Gastrocnemius medialis (tissue), 4 donors: ENCODE measurements at regions not wholly inside any gene's neighbourhood (a gene's known extent, or its start where the extent isn't known, plus 50 kb on each side); places are given as distances from the start of the nearest gene placed in this dataset.
"Not testable (repeated sequence)": the region's sequence is repeated elsewhere in the genome, so short reads cannot be mapped to it uniquely, and the experiment has no call there.

Experiments used
- ATAC-seq, 2 donors: fragments of 150-250 bp; one replicate each; pipeline ENCODE4 v1.9.1; 2016
- DNase-seq, 2 donors: peaks; one replicate each; pipeline ENCODE4 v3.0.0-alpha.2; 2019
- H3K27ac ChIP-seq, 4 donors: fragments of 200-600 bp; sonication (generic); 1 replicate in 1 of 4; 2 replicates in 3 of 4; pipeline ENCODE4 v1.5.1; 2016 to 2018; ENCODE audit warnings: mild to moderate bottlenecking in 2 of 4, moderate library complexity in 1 of 4
- H3K27me3 ChIP-seq, 3 donors: fragments of 200-600 bp; sonication (generic) in 2 of 3; 1 replicate in 1 of 3; 2 replicates in 2 of 3; pipeline versions ENCODE4 v1.5.1 to v1.6.0; 2016 to 2019; ENCODE audit warnings: mild to moderate bottlenecking in 1 of 3, moderate library complexity in 1 of 3
- H3K36me3 ChIP-seq, 2 donors: fragments of 200-600 bp; sonication (generic) in 1 of 2; one replicate each; pipeline ENCODE4 v1.5.1; 2017 to 2018
- H3K4me1 ChIP-seq, 2 donors: fragments of 200-600 bp; sonication (generic) in 1 of 2; one replicate each; pipeline ENCODE4 v1.5.1; 2016 to 2017; ENCODE audit warnings: mild to moderate bottlenecking in 2 of 2
- H3K4me3 ChIP-seq, 4 donors: fragments of 200-600 bp; sonication (generic) in 3 of 4; 1 replicate in 1 of 4; 2 replicates in 3 of 4; pipeline ENCODE4 v1.5.1; 2016 to 2019; ENCODE audit warnings: mild to moderate bottlenecking in 2 of 4
- H3K9me3 ChIP-seq, 3 donors: fragments of 200-600 bp; sonication (generic) in 2 of 3; 1 replicate in 1 of 3; 2 replicates in 2 of 3; pipeline ENCODE4 v1.5.1; 2016 to 2019
- POLR2A ChIP-seq, 2 donors: fragments of 450-650 bp; IDR thresholded peaks; one replicate each; pipeline ENCODE4 v1.6.1; 2017; ENCODE audit warnings: antibody characterized with exemption in 2 of 2, mild to moderate bottlenecking in 2 of 2, moderate library complexity in 2 of 2
- in situ Hi-C, 4 donors: fragments of 200-750 bp; cut with MboI; loops; one replicate each; pipeline versions ENCODE4 v1.15.0 to v1.8.0; 2017; ENCODE audit warnings: low sequenced_read_pairs in 4 of 4
- intact Hi-C: fragments of 100-400 bp; cut with DNase I; formaldehyde crosslinking; loops from one replicate; pipeline ENCODE4 v1.15.1; 2023; ENCODE audit warnings: low total_unique reads
- TF ChIP-seq, protein P1 (sequence below), 5 experiments: fragments of 450-650 bp in 3 of 5; fragments of 200-600 bp in 2 of 5; sonication (generic) in 2 of 5; IDR thresholded peaks in 4 of 5; conservative IDR thresholded peaks in 1 of 5; 1 replicate in 4 of 5; 2 replicates in 1 of 5; pipeline ENCODE4 v1.5.1; 2016 to 2019; ENCODE audit warnings: antibody characterized with exemption in 5 of 5, mild to moderate bottlenecking in 3 of 5, moderate library complexity in 3 of 5

DNA sequence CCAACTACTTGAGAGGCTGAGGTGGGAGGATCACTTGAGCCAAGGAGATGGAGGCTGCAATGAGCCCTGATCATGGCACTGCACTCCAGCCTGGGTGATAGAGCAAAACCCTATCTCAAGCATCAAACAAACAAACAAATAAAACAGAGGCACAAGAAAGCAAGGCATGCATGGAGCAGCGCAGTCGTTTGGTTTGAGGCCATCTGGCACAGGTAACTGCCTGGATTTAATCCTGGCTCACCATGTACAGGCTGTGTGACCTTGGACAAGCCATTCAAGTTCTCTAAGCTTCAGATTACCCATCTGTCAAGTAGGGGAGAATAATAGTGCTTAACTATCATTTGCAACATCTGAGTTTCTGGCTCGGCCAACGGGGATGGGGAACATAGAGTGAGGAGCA, 270.3 kb upstream of the TEKT4 start:
- H3K9me3 ChIP-seq, ATAC-seq, H3K27me3 ChIP-seq, intact Hi-C loops, H3K27ac ChIP-seq, H3K36me3 ChIP-seq, H3K4me3 ChIP-seq, in situ Hi-C loops, H3K4me1 ChIP-seq: not testable (repeated sequence)
- peak in 1 of 2 donors; percentile 30 for DNase-seq

DNA sequence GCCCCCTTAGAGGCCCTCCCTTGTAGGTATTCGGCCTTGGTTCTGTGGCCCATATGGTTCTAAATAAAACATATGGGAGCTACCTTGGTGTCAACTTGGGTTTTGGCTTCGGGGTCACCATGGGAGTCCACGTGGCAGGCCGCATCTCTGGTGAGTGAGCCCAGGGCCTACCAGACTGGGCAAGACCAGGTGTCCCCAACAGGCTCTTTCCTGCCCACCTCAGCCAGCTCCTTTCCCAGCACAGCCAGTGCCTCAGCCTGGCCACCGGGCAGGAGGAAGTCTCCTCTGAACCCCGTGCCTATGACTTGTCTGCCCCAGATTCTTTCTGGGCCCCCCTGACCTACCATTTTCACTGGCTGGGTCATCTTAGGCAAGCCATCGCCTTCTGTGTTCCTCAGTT, 268.8 kb upstream of the TEKT4 start:
- Histone ChIP-seq H3K36me3 (no peaks in the 10 kb centered on the region), H3K4me3 (no peak overlapping the region), H3K27me3 (no peaks in the 10 kb centered on the region), H3K27ac (no peak overlapping the region), H3K4me1 (no peaks in the 10 kb centered on the region), H3K9me3 (no peaks in the 10 kb centered on the region)
- intact Hi-C loops (no loop called here), in situ Hi-C loops (no loop called here)
- ATAC-seq, result no peak
- no peak for DNase-seq
- TF ChIP-seq POLR2A (IDR thresholded peaks at IDR 0.05), result no peak
- TF ChIP-seq, protein P1, sequence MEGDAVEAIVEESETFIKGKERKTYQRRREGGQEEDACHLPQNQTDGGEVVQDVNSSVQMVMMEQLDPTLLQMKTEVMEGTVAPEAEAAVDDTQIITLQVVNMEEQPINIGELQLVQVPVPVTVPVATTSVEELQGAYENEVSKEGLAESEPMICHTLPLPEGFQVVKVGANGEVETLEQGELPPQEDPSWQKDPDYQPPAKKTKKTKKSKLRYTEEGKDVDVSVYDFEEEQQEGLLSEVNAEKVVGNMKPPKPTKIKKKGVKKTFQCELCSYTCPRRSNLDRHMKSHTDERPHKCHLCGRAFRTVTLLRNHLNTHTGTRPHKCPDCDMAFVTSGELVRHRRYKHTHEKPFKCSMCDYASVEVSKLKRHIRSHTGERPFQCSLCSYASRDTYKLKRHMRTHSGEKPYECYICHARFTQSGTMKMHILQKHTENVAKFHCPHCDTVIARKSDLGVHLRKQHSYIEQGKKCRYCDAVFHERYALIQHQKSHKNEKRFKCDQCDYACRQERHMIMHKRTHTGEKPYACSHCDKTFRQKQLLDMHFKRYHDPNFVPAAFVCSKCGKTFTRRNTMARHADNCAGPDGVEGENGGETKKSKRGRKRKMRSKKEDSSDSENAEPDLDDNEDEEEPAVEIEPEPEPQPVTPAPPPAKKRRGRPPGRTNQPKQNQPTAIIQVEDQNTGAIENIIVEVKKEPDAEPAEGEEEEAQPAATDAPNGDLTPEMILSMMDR (IDR thresholded peaks at IDR 0.05 in 4 of 5, conservative IDR thresholded peaks at IDR 0.05 in 1 of 5), result no peak

DNA sequence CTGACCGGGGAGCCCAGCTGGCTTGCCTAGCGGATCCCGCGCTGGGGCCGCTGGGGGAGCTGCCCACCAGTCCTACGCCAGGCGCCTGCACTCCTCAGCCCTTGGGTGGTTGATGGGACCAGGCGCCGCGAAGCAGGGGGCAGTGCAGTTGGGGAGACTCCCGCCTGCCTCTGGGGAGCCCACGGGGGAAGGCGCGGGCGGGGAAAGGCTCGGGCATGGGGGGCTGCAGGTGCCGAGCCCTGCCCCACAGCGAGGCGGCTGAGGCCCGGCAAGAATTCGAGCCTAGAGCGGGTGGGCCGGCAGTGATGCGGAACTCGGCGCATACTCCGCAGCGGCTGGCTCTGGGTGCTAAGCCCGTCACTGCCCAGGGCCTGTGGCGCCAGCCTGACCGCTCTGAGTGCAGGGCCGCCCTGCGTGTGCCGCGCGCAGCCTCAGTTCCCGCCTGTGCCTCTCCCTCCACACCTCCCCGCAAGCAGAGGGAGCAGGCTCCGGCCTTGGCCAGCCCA, 249.1 kb upstream of the TEKT4 start:
- H3K27me3 ChIP-seq, result no peaks in the 10 kb centered on the region
- intact Hi-C loops (no loop called here), in situ Hi-C loops (no loop called here)
- H3K4me3 ChIP-seq, result peak overlapping the region in 1 of 4 donors; percentile 15
- TF ChIP-seq, protein P1 (IDR thresholded peaks at IDR 0.05 in 4 of 5, conservative IDR thresholded peaks at IDR 0.05 in 1 of 5), result no peak
- TF ChIP-seq POLR2A (IDR thresholded peaks at IDR 0.05), result no peak
- DNase-seq (no peak), ATAC-seq (no peak)
- H3K27ac ChIP-seq, result no peak overlapping the region
- H3K4me1 ChIP-seq, result no peaks in the 10 kb centered on the region
- no peaks in the 10 kb centered on the region for H3K36me3 ChIP-seq
- H3K9me3 ChIP-seq, result no peaks in the 10 kb centered on the region

DNA sequence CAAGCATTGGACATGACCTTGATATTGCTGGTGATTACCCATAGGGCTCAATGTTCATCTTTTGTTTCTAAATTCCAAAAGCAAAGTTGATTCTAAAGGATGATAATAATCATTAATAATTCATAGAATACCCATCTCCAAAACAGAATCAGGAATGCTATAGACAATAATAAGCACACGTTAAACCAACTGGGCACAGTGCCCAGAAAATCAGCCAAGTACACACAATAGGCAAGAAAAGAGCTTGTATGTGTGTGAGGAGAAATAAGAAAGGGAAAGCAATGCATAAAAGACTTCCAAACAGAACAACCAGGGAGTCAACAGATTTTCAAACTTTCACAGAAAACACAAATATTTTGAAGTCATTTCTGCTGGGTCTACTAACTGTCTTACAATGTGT, 242.3 kb upstream of the TEKT4 start:
- DNase-seq, H3K4me3 ChIP-seq, in situ Hi-C loops, ATAC-seq, intact Hi-C loops, H3K27ac ChIP-seq, H3K27me3 ChIP-seq, H3K4me1 ChIP-seq, H3K36me3 ChIP-seq, H3K9me3 ChIP-seq: not testable (repeated sequence)

DNA sequence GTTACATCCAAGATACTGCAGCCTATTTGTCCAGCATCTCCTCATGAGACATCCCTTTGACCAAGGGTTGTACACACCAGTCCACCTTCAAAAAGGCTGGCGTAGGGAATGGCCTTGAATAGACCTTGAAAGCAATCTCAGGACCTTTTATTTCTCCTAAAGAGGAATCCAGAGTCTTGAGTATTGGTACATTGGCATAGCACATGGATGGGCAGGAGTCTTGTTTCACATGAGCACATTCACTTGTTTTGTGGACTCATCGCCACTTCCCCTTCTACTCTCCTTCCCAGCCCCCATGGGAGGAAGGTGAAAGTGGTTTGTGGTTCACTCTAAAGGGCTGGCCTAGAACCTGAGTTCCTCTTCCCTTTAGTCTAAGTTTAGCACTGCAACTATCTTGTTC, 229.8 kb upstream of the TEKT4 start:
- ATAC-seq, in situ Hi-C loops, H3K27me3 ChIP-seq, H3K4me1 ChIP-seq, H3K36me3 ChIP-seq, DNase-seq, intact Hi-C loops, H3K4me3 ChIP-seq, H3K27ac ChIP-seq, H3K9me3 ChIP-seq: not testable (repeated sequence)

DNA sequence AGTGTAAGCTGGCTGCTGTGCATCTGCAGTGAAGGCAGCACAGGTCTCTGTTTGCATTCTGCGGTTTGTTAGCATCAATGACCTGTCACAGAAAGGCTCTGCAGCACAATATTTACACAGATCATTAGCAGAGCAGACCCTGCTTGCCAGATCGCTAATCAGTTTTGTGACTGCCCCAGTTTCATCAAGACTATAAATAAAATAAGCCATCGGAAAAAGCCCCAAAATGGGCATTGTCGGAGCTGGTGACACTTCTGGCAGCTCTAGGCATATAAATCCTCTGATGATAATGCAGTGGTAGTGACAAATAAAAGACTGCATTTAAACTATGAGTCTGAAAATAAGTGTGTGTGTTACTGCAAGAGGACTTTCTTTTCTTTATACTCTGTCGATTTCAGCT, 219.1 kb upstream of the TEKT4 start:
- in situ Hi-C loops, result not testable (repeated sequence)

DNA sequence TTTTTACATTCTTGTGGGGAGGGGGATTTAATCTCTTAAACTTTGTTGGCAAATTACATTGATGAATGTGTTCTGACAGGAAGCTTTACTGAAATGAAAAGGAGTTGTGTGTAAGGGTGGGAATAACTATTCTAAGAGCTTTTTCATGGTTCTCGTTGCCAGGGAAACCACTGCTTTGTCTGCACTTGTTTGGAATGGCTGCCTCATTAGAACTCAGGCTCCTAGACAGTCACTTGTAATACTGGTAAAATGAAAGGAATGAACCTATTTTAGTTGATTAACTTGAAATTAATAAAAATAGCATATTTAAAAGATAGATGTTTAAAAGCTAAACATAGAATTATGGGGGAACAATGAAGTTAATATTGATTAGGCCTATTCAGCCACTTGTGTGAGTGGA, 201.4 kb upstream of the TEKT4 start:
- H3K4me1 ChIP-seq, H3K36me3 ChIP-seq, in situ Hi-C loops, H3K4me3 ChIP-seq, H3K9me3 ChIP-seq, DNase-seq, ATAC-seq, H3K27me3 ChIP-seq, intact Hi-C loops, H3K27ac ChIP-seq: not testable (repeated sequence)

More for the DNA sequence above, 219.1 kb upstream of the TEKT4 start:
- H3K27ac ChIP-seq, H3K27me3 ChIP-seq, H3K36me3 ChIP-seq, intact Hi-C loops, ATAC-seq, H3K4me3 ChIP-seq, H3K9me3 ChIP-seq, DNase-seq, H3K4me1 ChIP-seq: not testable (repeated sequence)

DNA sequence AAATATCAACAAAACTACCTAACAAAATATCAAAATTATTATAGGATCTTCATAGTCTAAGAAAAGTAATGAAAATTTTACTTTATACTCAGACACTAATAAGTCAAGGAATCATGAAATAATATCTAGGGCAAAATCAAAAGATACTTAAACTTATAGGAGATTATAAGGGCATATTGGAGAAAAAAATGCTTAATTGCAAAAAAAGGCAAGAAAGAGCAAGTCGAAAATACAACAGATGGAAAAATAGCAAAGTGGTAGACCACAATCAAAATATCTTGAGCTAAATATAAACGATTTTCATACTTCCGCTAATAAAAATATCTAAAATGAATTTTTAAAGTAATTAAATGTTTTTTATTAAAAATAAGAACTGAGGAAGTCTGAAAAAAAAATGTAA, 177.0 kb upstream of the TEKT4 start:
- H3K4me3 ChIP-seq, intact Hi-C loops, in situ Hi-C loops, H3K27me3 ChIP-seq, H3K9me3 ChIP-seq, DNase-seq, ATAC-seq, H3K36me3 ChIP-seq, H3K4me1 ChIP-seq, H3K27ac ChIP-seq: not testable (repeated sequence)

DNA sequence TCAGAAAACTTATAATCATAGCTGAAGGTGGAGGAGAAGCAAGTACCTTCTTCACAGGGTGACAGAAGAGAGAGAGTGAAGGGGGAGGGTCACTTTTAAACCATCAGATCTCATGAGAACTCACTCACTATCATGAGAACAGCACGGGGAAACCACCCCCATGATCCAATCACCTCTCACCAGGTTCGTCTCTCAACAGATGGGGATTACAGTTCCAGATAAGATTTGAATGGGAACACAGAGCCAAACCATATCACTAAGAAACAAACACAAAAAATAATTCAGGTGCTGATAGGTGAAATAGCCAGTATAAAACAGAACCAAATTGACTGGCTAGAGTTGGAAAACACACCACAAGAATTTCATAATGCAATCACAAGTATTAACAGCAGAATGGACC, 162.2 kb upstream of the TEKT4 start:
- H3K4me3 ChIP-seq, intact Hi-C loops, H3K36me3 ChIP-seq, DNase-seq, in situ Hi-C loops, ATAC-seq, H3K9me3 ChIP-seq, H3K4me1 ChIP-seq, H3K27me3 ChIP-seq, H3K27ac ChIP-seq: not testable (repeated sequence)
